Spleen (tissue), 7 donors: ENCODE measurements at regions not wholly inside any gene's neighbourhood (a gene's known extent, or its start where the extent isn't known, plus 50 kb on each side); places are given as distances from the start of the nearest gene placed in this dataset.
"Not testable (repeated sequence)": the region's sequence is repeated elsewhere in the genome, so short reads cannot be mapped to it uniquely, and the experiment has no call there.

Experiments
- POLR2A ChIP-seq, 3 donors: fragments of 450-650 bp; IDR thresholded peaks; one replicate each; pipeline ENCODE4 v1.5.1; 2017; ENCODE audit warnings: antibody characterized with exemption in 3 of 3, mild to moderate bottlenecking in 1 of 3
- POLR2AphosphoS5 ChIP-seq, 3 donors: sonication (generic); formaldehyde crosslinking; IDR thresholded peaks; one replicate each; pipeline ENCODE4 v1.5.1; 2017; ENCODE audit warnings: antibody characterized with exemption in 3 of 3
- TF ChIP-seq, protein P1 (sequence below), 11 experiments: fragments of 200-600 bp in 7 of 11; fragments of 450-650 bp in 4 of 11; sonication (generic) in 4 of 11; IDR thresholded peaks in 8 of 11; conservative IDR thresholded peaks in 3 of 11; 1 replicate in 7 of 11; 2 replicates in 4 of 11; pipeline versions ENCODE4 v1.4.0 to v1.8.0; 2016 to 2021; ENCODE audit warnings: antibody characterized with exemption in 11 of 11, inconsistent platforms in 4 of 11, mild to moderate bottlenecking in 1 of 11
- donor health status: DM: no; HTN: no; CAD: no; lungs with moderate emphysema.
- donor health status: DM: no; HTN: no; CAD: no.
- donor health status: DM: no; HTN: no; CAD: no.

DNA sequence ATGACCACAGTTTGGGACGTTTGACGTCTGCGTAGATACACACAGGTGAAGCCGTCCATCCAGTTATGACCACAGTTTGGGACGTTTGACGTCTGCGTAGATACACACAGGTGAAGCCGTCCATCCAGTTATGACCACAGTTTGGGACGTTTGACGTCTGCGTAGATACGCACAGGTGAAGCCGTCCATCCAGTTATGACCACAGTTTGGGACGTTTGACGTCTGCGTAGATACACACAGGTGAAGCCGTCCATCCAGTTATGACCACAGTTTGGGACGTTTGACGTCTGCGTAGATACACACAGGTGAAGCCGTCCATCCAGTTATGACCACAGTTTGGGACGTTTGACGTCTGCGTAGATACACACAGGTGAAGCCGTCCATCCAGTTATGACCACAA is 243.8 kb upstream of the HDAC4 start:
- TF ChIP-seq, protein P1, sequence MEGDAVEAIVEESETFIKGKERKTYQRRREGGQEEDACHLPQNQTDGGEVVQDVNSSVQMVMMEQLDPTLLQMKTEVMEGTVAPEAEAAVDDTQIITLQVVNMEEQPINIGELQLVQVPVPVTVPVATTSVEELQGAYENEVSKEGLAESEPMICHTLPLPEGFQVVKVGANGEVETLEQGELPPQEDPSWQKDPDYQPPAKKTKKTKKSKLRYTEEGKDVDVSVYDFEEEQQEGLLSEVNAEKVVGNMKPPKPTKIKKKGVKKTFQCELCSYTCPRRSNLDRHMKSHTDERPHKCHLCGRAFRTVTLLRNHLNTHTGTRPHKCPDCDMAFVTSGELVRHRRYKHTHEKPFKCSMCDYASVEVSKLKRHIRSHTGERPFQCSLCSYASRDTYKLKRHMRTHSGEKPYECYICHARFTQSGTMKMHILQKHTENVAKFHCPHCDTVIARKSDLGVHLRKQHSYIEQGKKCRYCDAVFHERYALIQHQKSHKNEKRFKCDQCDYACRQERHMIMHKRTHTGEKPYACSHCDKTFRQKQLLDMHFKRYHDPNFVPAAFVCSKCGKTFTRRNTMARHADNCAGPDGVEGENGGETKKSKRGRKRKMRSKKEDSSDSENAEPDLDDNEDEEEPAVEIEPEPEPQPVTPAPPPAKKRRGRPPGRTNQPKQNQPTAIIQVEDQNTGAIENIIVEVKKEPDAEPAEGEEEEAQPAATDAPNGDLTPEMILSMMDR (IDR thresholded peaks at IDR 0.05 in 8 of 11, conservative IDR thresholded peaks at IDR 0.05 in 3 of 11) = not testable (repeated sequence)
- TF ChIP-seq POLR2A, POLR2AphosphoS5 (IDR thresholded peaks at IDR 0.05): not testable (repeated sequence)
